A549 (cell line): ENCODE measurements at regions not wholly inside any gene's neighbourhood (a gene's known extent, or its start where the extent isn't known, plus 50 kb on each side); places are given as distances from the start of the nearest gene placed in this dataset.
A peak's percentile ranks its signal among the peaks of the same experiment; 100 is the strongest.

Experiments used
- ATAC-seq, 2 experiments: fragments of 200-7000 bp in 1 of 2; fragments of >200 bp in 1 of 2; cut with Nextera tagmentation in 1 of 2; cut with Tn5 transposase in 1 of 2; 3 replicates each; pipeline versions ENCODE4 v1.8.0 to v1.9.1; 2018 to 2020; ENCODE audit warnings: mild to moderate bottlenecking in 1 of 2, moderate library complexity in 1 of 2
- CTCF ChIA-PET: fragments of 300-600 bp; sonication (Branson Sonifier 250); formaldehyde crosslinking; extraction: SDS; loops from one replicate; lab custom pipeline; 2021; ENCODE audit warnings: antibody characterized with exemption, inconsistent platforms; lab: Yijun Ruan, JAX
- POLR2A ChIA-PET: fragments of 350-600 bp; formaldehyde crosslinking; extraction: SDS; loops from one replicate; lab custom pipeline; 2021; ENCODE audit warnings: antibody characterized with exemption, inconsistent platforms; lab: Yijun Ruan, JAX
- DNase-seq, 2 experiments: peaks; one replicate each; pipeline versions ENCODE4 v3.0.0 to v3.0.0-alpha.2; 2011 to 2016; ENCODE audit warnings: low read depth in 1 of 2, low spot score in 1 of 2
- FAIRE-seq: peaks from 2 replicates; lab custom pipeline; 2011; peaks lifted over from hg19 to GRCh38; lab: Jason Lieb, UNC
- H3K27ac ChIP-seq, 2 experiments: fragments of >200 bp; sonication (Bioruptor Twin); formaldehyde crosslinking; 3 replicates each; pipeline ENCODE4 v1.5.1; 2016 to 2017
- H3K4me1 ChIP-seq: fragments of >200 bp; sonication (Bioruptor Twin); formaldehyde crosslinking; 3 replicates; pipeline ENCODE4 v1.6.1; 2016
- H3K4me2 ChIP-seq: fragments of >200 bp; sonication (Bioruptor Twin); formaldehyde crosslinking; 3 replicates; pipeline ENCODE4 v1.6.1; 2016
- H3K4me3 ChIP-seq: fragments of >200 bp; sonication (Bioruptor Twin); formaldehyde crosslinking; 3 replicates; pipeline ENCODE4 v1.5.1; 2016
- H3K9me3 ChIP-seq: fragments of >200 bp; sonication (Bioruptor Twin); formaldehyde crosslinking; 3 replicates; pipeline ENCODE4 v1.6.1; 2016
- ATOH8 ChIP-seq: fragments of 250-450 bp; sonication (Bioruptor Pico); IDR thresholded peaks from 2 replicates; pipeline ENCODE4 v1.5.0; 2020; ENCODE audit warnings: low read depth, mild to moderate bottlenecking, moderate library complexity
- CEBPB ChIP-seq, 2 experiments: fragments of >200 bp in 1 of 2; sonication (Bioruptor Twin) in 1 of 2; formaldehyde crosslinking in 1 of 2; IDR thresholded peaks; 2 replicates each; pipeline ENCODE4 v1.6.1; 2012 to 2016
- CHD2 ChIP-seq: fragments of 150-350 bp; IDR thresholded peaks from 2 replicates; pipeline ENCODE4 v1.6.1; 2014; ENCODE audit warnings: low read length; ENCODE audit not compliant: partially characterized antibody
- CHD4 ChIP-seq: fragments of 200-600 bp; sonication (generic); IDR thresholded peaks from 2 replicates; pipeline ENCODE4 v1.6.1; 2016; ENCODE audit warnings: antibody characterized with exemption, mild to moderate bottlenecking, borderline replicate concordance
- E2F6 ChIP-seq: IDR thresholded peaks from 2 replicates; pipeline ENCODE4 v1.6.1; 2012; ENCODE audit warnings: low read depth, borderline replicate concordance
- EHF ChIP-seq: fragments of 250-450 bp; sonication (Bioruptor Pico); IDR thresholded peaks from 2 replicates; pipeline ENCODE4 v1.5.0; 2020; ENCODE audit warnings: mild to moderate bottlenecking
- EP300 ChIP-seq, 2 experiments: fragments of >200 bp; sonication (Bioruptor Twin); formaldehyde crosslinking; IDR thresholded peaks; 2 replicates in 1 of 2; 3 replicates in 1 of 2; pipeline ENCODE4 v1.6.1; 2016 to 2017
- FOSB ChIP-seq: fragments of 250-450 bp; sonication (Bioruptor Pico); IDR thresholded peaks from 2 replicates; pipeline ENCODE4 v1.5.0; 2020; ENCODE audit warnings: mild to moderate bottlenecking, moderate library complexity
- FOSL2 ChIP-seq, 2 experiments: fragments of 450-650 bp in 1 of 2; fragments of >200 bp in 1 of 2; sonication (Bioruptor Twin) in 1 of 2; formaldehyde crosslinking; IDR thresholded peaks; 2 replicates each; pipeline versions ENCODE4 v1.5.0 to v1.6.1; 2016 to 2020; ENCODE audit warnings: mild to moderate bottlenecking in 1 of 2, moderate library complexity in 1 of 2
- HDAC2 ChIP-seq: fragments of 200-600 bp; sonication (generic); IDR thresholded peaks from 2 replicates; pipeline ENCODE4 v1.6.1; 2016
- HEYL ChIP-seq: fragments of 250-450 bp; sonication (Bioruptor Pico); IDR thresholded peaks from 2 replicates; pipeline ENCODE4 v1.8.0; 2021; ENCODE audit warnings: mild to moderate bottlenecking, moderate library complexity
- NFE2L2 ChIP-seq: fragments of 150-350 bp; conservative IDR thresholded peaks from 2 replicates; pipeline ENCODE4 v1.6.1; 2014; ENCODE audit warnings: low read length
- NPAS2 ChIP-seq: fragments of 250-450 bp; sonication (Bioruptor Pico); IDR thresholded peaks from 2 replicates; pipeline ENCODE4 v1.8.0; 2022; ENCODE audit warnings: mild to moderate bottlenecking, moderate library complexity, borderline replicate concordance
- RAD21 ChIP-seq, 2 experiments: fragments of >200 bp in 1 of 2; sonication (Bioruptor Twin) in 1 of 2; formaldehyde crosslinking in 1 of 2; IDR thresholded peaks in 1 of 2; conservative IDR thresholded peaks in 1 of 2; 2 replicates in 1 of 2; 3 replicates in 1 of 2; pipeline ENCODE4 v1.6.1; 2012 to 2018; ENCODE audit warnings: inconsistent platforms in 1 of 2
- RARB ChIP-seq: fragments of 250-450 bp; sonication (Bioruptor Pico); IDR thresholded peaks from 2 replicates; pipeline ENCODE4 v1.8.0; 2021; ENCODE audit warnings: mild to moderate bottlenecking, moderate library complexity
- SMC3 ChIP-seq: fragments of >200 bp; sonication (Bioruptor Twin); formaldehyde crosslinking; IDR thresholded peaks from 3 replicates; pipeline ENCODE4 v1.6.1; 2018; ENCODE audit warnings: inconsistent platforms
- ZC3H11A ChIP-seq: fragments of 450-650 bp; IDR thresholded peaks from 2 replicates; pipeline ENCODE4 v1.6.1; 2014; ENCODE audit warnings: antibody characterized with exemption, mild to moderate bottlenecking
- ZFP36 ChIP-seq: fragments of 450-650 bp; IDR thresholded peaks from 2 replicates; pipeline ENCODE4 v1.6.1; 2014; ENCODE audit warnings: borderline replicate concordance; ENCODE audit not compliant: partially characterized antibody
- WGBS: methylation state at CpG from one replicate; pipeline ENCODE4 v1.1.6; 2017; ENCODE audit errors: missing lambda C conversion rate; 5-methylcytosine and 5-hydroxymethylcytosine counted together
- TF ChIP-seq, protein P1 (sequence below): fragments of >200 bp; sonication (Bioruptor Twin); formaldehyde crosslinking; IDR thresholded peaks from 3 replicates; pipeline ENCODE4 v1.5.1; 2016
- TF ChIP-seq, protein P2 (sequence below): fragments of 150-350 bp; IDR thresholded peaks from 2 replicates; pipeline ENCODE4 v1.6.1; 2014; ENCODE audit warnings: low read depth, mild to moderate bottlenecking, low read length
- TF ChIP-seq, protein P3 (sequence below): fragments of >200 bp; sonication (Bioruptor Twin); formaldehyde crosslinking; IDR thresholded peaks from 2 replicates; pipeline ENCODE4 v1.6.1; 2016

- Histone ChIP-seq H3K4me3 (no peak overlapping the region), H3K27ac (peak overlapping the region; percentile 81 to 96), H3K4me1 (peaks cover 36% of the 10 kb centered on the region), H3K9me3 (peaks cover 21% of the 10 kb centered on the region), H3K4me2 (peak overlapping the region; percentile 47)
- CTCF ChIA-PET: interaction anchor here (0.6 to 0.7 kb wide), 3 partner anchors 63 to 554 kb away, joined by 3 to 5 read pairs (median 4); no protein-coding TSS in a partner anchor
- 21% methylated on average over 5 of the region's 5 CpGs for WGBS
- TF ChIP-seq HDAC2 (no peak), RAD21 (conservative IDR thresholded peaks at IDR 0.05 in 1 of 2, IDR thresholded peaks at IDR 0.05 in 1 of 2) (peak; percentile 58 to 67), SMC3 (peak; percentile 55)
- TF ChIP-seq, protein P1, sequence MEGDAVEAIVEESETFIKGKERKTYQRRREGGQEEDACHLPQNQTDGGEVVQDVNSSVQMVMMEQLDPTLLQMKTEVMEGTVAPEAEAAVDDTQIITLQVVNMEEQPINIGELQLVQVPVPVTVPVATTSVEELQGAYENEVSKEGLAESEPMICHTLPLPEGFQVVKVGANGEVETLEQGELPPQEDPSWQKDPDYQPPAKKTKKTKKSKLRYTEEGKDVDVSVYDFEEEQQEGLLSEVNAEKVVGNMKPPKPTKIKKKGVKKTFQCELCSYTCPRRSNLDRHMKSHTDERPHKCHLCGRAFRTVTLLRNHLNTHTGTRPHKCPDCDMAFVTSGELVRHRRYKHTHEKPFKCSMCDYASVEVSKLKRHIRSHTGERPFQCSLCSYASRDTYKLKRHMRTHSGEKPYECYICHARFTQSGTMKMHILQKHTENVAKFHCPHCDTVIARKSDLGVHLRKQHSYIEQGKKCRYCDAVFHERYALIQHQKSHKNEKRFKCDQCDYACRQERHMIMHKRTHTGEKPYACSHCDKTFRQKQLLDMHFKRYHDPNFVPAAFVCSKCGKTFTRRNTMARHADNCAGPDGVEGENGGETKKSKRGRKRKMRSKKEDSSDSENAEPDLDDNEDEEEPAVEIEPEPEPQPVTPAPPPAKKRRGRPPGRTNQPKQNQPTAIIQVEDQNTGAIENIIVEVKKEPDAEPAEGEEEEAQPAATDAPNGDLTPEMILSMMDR: peak; percentile 47
- TF ChIP-seq, all 56 proteins: peak for 3
- peak in 1 of 2 experiments; percentile 71 for DNase-seq
- peak; percentile 86 to 92 for ATAC-seq
- no peak for FAIRE-seq
- POLR2A ChIA-PET: interaction anchor here (0.6 kb wide), 1 partner anchor 544 kb away, joined by 3 read pairs; the partner anchor contains the start of gene PDGFD
Observed at GRCh38 chr11:103619480-103619879, 417.0 kb upstream of the DDI1 start.

DNA sequence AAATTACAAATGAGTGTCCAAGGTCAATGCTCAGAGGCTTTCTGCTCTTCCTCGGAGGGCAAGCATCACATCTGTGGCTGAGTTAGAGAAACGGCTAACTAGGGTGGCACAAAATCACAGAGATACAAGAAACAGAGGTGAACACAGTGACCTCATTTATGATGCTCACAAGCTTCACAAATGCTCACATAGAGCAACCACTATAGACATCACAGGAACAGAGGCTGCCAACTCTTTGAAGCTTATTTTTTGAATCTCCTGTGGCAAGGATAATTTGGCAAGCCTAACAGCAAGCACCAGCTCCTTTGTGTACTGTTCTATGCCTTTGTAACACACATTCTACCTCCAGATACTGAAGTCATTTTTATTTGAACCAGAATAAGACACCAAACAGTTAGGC lies 416.5 kb upstream of the DDI1 start:
- WGBS: 12% methylated on average over 2 of the region's 2 CpGs
- no peak for FAIRE-seq

GRCh38 chr11:103622296-103622695 lies 414.1 kb upstream of the DDI1 start:
- FAIRE-seq: no peak
- peaks cover 54% of the 10 kb centered on the region for H3K4me1 ChIP-seq
- no peak for TF ChIP-seq E2F6
- no peak for TF ChIP-seq NFE2L2
- TF ChIP-seq FOSL2 (IDR thresholded peaks at IDR 0.05): no peak
- TF ChIP-seq FOSL2 (CRISPR knock-in tag; IDR thresholded peaks at IDR 0.05): no peak
- TF ChIP-seq RARB (CRISPR knock-in tag): no peak
- TF ChIP-seq, protein P2, sequence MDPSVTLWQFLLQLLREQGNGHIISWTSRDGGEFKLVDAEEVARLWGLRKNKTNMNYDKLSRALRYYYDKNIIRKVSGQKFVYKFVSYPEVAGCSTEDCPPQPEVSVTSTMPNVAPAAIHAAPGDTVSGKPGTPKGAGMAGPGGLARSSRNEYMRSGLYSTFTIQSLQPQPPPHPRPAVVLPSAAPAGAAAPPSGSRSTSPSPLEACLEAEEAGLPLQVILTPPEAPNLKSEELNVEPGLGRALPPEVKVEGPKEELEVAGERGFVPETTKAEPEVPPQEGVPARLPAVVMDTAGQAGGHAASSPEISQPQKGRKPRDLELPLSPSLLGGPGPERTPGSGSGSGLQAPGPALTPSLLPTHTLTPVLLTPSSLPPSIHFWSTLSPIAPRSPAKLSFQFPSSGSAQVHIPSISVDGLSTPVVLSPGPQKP: no peak
- TF ChIP-seq CHD2: no peak
- TF ChIP-seq CHD4: no peak
- no peak for TF ChIP-seq RAD21 (conservative IDR thresholded peaks at IDR 0.05 in 1 of 2, IDR thresholded peaks at IDR 0.05 in 1 of 2)
- TF ChIP-seq ATOH8: no peak
- TF ChIP-seq, protein P3, sequence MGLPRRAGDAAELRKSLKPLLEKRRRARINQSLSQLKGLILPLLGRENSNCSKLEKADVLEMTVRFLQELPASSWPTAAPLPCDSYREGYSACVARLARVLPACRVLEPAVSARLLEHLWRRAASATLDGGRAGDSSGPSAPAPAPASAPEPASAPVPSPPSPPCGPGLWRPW: no peak
- no peak for TF ChIP-seq ZFP36
- TF ChIP-seq ZC3H11A: no peak
- no peak for ATAC-seq
- peaks cover 32% of the 10 kb centered on the region for H3K9me3 ChIP-seq
- no peak overlapping the region for H3K4me2 ChIP-seq
- POLR2A ChIA-PET: no interaction called here
- no peak for DNase-seq
- H3K27ac ChIP-seq: peak overlapping the region; percentile 81 to 96
- CTCF ChIA-PET: interaction anchor here (1.9 kb wide), 1 partner anchor 60 kb away, joined by 4 read pairs; no protein-coding TSS in a partner anchor
- 83% methylated on average over 2 of the region's 2 CpGs for WGBS
- no peak overlapping the region for H3K4me3 ChIP-seq

More for the DNA sequence above, 416.5 kb upstream of the DDI1 start:
- H3K4me3 ChIP-seq: no peak overlapping the region
- DNase-seq (peak in 1 of 2 experiments; percentile 39), ATAC-seq (peak; percentile 71 to 74)
- peak overlapping the region; percentile 81 to 96 for H3K27ac ChIP-seq
- peaks cover 21% of the 10 kb centered on the region for H3K9me3 ChIP-seq
- TF ChIP-seq FOSB (CRISPR knock-in tag) (no peak), RAD21 (conservative IDR thresholded peaks at IDR 0.05 in 1 of 2, IDR thresholded peaks at IDR 0.05 in 1 of 2) (no peak), NPAS2 (CRISPR knock-in tag) (no peak), CEBPB (IDR thresholded peaks at IDR 0.05) (no peak), HEYL (no peak), EHF (CRISPR knock-in tag) (no peak), SMC3 (no peak), EP300 (IDR thresholded peaks at IDR 0.05) (no peak)
- H3K4me1 ChIP-seq: peaks cover 40% of the 10 kb centered on the region
- ChIA-PET POLR2A (interaction anchor here (0.6 kb wide), 1 partner anchor 544 kb away, joined by 3 read pairs; the partner anchor contains the start of gene PDGFD), CTCF (interaction anchor here (0.6 to 0.8 kb wide), 3 partner anchors 11 to 554 kb away, joined by 3 to 5 read pairs (median 3); no protein-coding TSS in a partner anchor)
- H3K4me2 ChIP-seq: peak overlapping the region; percentile 47
